Thyroid gland (tissue), 4 donors: ENCODE measurements at regions not wholly inside any gene's neighbourhood (a gene's known extent, or its start where the extent isn't known, plus 50 kb on each side); places are given as distances from the start of the nearest gene placed in this dataset.

Source experiments
- CTCF ChIP-seq, 6 experiments: fragments of 200-600 bp in 3 of 6; fragments of 450-650 bp in 3 of 6; sonication (generic) in 3 of 6; IDR thresholded peaks; one replicate each; pipeline ENCODE4 v1.5.1; 2016 to 2019; ENCODE audit warnings: antibody characterized with exemption in 6 of 6, mild to moderate bottlenecking in 2 of 6, inconsistent platforms in 1 of 6, moderate library complexity in 1 of 6
- POLR2A ChIP-seq, 2 donors: fragments of 450-650 bp; IDR thresholded peaks; one replicate each; pipeline ENCODE4 v1.6.1; 2017; ENCODE audit warnings: antibody characterized with exemption in 2 of 2, mild to moderate bottlenecking in 2 of 2, moderate library complexity in 1 of 2

GRCh38 chr5:41641621-41642020, 131.2 kb upstream of the PLCXD3 start:
- TF ChIP-seq POLR2A (IDR thresholded peaks at IDR 0.05) (no peak), CTCF (IDR thresholded peaks at IDR 0.05) (no peak)
